Midbrain (tissue), 1 donor: ENCODE measurements at regions not wholly inside any gene's neighbourhood (a gene's known extent, or its start where the extent isn't known, plus 50 kb on each side); places are given as distances from the start of the nearest gene placed in this dataset.
A peak's percentile ranks its signal among the peaks of the same experiment; 100 is the strongest.

Experiments used
- DNase-seq: peaks from one replicate; lab custom pipeline; 2025; lab: John Stamatoyannopoulos, UW

DNA sequence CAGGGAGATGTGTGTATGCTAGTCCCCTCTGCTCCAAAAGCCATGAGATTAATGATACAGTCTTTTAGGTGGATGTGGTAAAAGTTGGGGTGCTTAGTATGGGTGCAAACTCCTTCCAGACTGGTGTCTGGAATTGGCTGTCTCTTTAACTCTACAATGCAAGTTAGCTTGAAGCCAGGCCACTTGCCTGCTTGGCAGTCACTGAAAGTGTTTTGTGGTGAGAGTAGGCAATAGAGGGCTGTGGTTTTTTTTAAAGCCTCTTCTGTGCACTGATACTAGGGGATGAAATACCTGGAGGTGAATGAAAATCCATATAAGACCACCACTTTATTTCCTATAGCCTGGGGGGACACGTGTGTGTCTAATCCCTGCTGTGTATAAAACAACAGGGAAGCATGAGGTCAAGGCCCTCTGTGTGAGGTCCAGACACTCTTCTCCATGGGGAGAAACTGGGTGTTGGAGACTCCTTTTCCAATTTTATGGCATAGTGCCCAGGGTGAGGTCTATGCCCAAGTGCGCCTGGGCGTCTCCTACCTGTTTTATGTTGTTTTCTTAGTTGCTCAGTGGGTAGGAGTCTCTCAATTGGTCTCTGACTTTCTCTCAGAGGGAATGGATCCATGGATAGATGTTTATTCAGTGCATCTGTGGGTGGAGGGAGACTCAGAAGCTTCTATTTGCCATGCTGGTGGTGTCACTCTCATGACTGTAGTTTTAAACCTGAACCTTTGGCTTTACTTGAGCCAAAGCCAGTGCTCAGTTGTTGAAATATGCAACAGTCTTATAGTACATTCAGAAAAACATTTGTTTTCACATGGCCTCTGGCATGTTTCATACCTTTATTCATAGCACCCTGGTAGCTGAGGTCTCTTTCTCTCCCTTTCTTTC is 327.8 kb upstream of the ATP11B start:
- DNase-seq = no peak

GRCh38 chr3:182469086-182469485 is 324.2 kb upstream of the ATP11B start:
- DNase-seq = no peak

DNA sequence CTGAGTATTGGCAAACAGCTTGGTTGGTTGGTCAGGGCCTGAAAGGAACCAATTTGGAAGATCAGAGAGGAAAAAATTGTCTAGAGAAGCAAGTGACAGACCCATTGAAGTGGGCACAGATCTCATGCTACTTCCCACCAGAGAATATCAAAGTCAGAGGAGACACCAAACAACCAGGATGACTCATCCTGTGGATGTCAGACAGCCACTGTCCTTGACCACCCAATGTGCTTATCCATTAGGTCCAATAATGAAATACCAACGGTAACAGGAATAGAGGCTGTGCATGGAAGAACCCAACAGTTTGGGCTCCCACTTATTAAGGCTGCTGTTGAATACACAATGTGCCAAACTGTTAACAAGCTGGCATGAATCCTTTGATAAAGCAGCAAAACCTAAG is 323.1 kb upstream of the ATP11B start:
- no peak for DNase-seq

DNA sequence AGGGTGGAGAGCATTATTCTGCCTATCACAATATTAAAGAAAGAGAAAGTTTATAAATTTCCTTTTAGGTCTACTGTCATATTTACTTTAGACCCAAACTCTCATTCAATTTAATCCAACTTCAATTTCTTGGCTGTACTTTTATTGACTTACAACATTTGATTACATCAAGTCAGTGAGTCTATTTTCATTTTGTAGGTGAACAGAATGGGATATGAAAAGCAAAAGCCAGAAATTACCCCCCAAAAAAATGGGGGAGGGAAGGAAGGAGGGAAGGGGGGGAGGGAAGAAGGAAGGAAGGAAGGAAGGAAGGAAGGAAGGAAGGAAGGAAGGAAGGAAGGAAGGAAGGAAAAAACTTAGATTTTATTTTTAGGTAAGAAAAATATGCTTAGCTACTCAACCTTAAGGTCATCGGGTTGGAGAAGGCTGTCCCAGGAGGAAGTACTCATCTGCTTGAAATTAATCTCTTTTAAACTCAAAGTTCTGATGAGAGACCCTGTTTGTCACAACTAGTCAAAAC is 320.1 kb upstream of the ATP11B start:
- DNase-seq = no peak

- no peak for DNase-seq
Measured at GRCh38 chr3:182478369-182478768, 314.9 kb upstream of the ATP11B start.

DNA sequence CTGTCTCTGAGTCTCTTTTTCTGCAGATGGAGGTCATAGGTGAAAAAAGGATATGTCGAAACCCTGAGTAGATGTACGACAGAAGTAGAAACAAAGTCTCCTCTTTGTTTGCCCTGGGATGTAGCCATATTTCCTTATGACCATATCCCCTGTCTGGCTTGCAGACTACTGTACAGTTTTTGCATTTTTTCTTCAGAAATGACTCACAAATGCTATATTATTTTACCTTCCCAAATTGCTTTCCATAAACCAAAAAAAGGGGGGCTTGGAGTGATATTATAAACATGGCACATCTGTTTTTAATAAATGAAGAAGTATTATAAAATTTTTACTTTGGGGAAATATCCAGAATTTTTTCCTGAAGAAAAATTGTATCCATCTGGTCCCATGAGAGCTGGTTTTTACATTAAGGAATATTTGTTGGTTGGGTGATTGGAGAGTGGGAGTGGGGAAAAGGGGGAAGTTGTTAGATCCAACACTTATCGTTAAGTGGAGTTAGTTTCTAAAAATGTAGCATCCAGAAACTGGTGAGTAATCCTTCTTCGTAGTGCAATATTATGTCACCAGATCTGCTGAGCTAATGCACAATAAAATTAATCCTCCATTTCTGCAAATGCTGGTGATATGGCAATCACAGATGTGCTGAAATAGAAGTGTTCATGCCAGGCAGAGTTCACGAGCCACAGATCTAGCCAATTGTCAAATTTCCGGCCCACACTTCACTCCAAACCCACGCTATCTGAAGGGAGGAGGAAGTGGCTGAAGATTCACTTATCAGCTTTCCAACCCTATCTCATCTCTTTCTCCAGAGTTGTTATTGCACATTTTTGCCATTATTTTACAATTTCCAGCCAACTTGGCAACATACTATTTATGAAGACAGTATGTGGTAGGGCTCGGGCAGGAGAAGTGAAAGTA is 313.6 kb upstream of the ATP11B start:
- DNase-seq = no peak

DNA sequence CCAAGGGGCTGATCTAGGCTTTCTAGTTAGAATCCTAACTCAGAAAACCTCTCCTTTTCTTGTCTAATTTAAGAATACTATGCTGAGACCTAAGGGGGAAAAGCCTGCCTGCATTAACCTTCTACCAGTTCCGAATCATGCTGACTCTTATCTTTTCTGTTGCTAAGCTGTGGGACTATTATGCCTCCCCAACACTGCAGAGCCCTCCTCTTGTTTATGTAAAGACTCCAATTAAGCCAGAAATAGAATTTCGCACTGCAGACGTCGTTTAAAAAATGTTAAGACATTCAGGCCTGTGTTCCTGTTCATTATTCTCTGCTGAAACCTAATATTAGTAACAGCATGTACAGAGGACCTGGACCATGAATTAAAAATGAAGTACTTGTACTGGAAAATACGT is 310.6 kb upstream of the ATP11B start:
- no peak for DNase-seq

DNA sequence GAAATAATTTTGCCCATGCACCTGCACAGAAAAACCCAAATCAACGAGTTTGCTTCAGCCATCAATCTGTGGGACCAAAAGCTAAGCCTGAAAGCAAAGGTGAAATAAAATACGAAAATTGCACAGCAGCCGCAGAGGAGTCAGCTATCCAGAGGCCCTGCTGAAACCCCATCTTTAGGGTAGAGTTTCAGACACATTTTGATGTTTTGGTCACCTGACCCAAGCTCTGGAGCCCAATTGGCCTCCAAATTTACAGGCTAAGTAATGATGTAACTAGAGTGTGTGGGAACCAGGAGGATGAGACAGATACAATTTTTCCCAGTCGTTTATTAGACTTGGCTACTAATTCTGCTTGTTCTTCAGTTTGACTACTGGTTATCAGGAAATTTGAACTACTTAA is 308.6 kb upstream of the ATP11B start:
- DNase-seq = no peak

- no peak for DNase-seq
Measured at GRCh38 chr3:182485301-182485700, 308.0 kb upstream of the ATP11B start.

GRCh38 chr3:182486463-182486862 is 306.8 kb upstream of the ATP11B start:
- no peak for DNase-seq

DNA sequence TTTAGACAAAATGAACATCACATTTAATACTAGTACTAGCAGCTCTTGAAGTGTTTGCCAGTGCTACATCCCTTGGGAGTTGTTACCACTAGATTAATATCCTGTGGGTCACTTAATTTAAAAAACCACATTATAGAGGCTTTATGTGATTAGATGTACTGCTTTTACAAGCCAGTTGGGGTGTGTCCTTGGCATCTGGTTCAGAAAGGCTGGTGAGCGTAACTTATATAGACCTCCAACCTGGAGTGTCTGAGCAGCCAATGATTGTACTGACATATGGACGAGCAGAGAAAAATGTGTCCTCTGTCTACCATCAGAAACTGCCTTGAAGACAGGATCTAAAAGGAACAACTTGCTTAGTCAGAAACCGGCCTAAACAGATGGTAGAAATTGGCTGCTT is 306.2 kb upstream of the ATP11B start:
- DNase-seq = no peak

GRCh38 chr3:182487611-182488010 is 305.7 kb upstream of the ATP11B start:
- no peak for DNase-seq

DNA sequence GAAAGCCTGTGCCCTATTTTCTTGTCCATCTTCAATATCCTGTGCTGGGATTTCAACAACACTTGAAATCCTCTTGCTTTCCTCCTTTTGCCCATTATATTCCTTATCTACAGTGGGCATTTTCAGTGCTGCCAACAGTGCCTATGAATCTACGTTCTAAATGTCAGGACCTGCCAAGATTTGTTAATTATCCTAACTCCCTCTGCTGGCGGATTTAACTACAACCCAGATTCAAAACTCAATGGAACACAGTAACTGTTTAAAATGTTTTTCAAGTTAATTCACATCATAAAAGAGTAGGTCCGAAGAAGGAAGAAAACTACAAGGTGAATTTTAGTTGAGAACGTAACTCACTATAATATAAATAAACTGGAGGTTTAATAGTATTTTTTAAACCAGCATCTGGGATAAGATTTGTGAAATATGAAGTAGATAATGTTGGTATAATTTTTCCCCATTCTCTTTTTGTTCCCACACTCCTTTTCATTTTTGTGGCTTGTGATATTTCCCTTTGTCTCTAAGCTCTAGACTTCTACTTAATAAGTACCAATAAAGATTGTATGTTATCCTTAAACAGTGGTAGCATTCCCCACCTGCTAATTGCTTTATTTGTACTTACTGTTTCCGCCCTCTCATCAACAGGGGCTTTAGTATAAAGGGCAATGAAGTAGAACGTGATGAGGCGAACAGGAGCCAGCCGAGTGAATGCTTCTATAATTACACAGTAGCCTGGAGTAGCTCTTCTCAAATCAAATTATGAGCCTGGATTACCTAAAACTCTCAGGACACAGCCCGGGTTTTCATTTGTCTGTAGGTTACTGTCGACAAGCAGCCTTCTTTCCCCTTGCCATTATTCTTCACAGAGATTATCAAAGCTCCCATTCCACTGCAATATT is 302.5 kb upstream of the ATP11B start:
- DNase-seq = peak; percentile 81

- DNase-seq = no peak
Measured at GRCh38 chr3:182491577-182491976, 301.7 kb upstream of the ATP11B start.

GRCh38 chr3:182492536-182492935 is 300.8 kb upstream of the ATP11B start:
- DNase-seq = no peak

DNA sequence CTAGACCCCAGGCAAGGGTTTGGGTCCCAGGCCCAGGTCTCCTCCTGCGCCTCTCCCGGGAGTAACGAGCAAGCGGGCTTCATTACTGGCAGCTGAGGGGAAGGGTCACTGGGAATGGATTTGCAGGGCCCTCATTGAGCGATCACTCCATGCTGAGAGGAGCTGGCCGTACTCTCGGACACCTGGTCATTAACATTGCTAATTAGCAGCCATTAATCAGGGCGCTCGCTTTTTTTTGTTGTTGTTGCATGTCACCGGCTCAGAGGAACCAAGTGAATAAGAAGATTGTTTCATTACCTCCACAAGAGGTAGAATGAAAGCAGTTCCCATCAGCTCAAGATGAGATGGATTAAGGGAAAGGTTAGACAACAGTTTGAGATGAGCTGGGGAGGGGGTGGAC is 293.0 kb upstream of the ATP11B start:
- DNase-seq = no peak

GRCh38 chr3:182501856-182502255 is 291.4 kb upstream of the ATP11B start:
- DNase-seq = no peak

- DNase-seq = no peak
Measured at GRCh38 chr3:182503401-182503800, 289.9 kb upstream of the ATP11B start.

DNA sequence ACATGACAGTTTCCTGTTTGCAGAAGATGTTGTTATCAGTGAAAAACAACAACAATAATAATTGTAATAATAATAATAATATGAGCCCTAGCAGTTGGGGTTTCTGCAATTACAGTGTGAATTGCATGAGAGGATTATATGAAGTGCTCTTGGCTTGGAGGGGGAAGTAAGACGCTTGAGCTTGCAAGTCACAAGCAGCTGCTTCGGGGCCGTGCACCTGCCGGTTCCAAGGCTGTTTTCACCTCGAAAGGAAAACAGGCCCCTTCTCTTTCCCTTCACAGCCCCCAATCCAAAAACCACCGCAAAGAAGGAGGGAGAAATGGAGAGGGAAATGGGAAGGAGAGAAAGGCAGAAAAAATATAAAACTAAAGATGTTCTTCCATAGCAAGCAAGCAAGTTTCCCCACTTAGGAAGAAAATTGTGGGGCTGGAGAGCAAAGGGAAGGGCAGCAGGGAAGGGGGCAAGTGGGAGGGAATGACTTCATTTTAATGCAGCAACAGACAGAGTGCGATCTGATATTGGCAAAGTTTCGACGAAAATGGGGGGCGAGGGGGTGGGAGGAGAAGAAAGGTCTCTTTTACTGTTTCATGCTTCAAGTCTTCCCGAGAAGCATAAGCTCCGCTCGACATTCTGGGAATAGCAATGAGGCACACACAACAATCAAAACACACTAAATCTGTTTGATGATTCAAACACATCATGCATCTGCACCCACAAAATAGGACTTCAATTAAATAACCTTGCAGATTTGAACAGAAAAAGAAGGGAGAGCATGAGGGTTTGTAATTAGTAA is 284.2 kb upstream of the ATP11B start:
- DNase-seq = peak; percentile 60

- DNase-seq = no peak
Measured at GRCh38 chr3:182509844-182510460, 283.4 kb upstream of the ATP11B start.
